ENCODE measurements at regions not wholly inside any gene's neighbourhood (a gene's known extent, or its start where the extent isn't known, plus 50 kb on each side); places are given as distances from the start of the nearest gene placed in this dataset.

DNA sequence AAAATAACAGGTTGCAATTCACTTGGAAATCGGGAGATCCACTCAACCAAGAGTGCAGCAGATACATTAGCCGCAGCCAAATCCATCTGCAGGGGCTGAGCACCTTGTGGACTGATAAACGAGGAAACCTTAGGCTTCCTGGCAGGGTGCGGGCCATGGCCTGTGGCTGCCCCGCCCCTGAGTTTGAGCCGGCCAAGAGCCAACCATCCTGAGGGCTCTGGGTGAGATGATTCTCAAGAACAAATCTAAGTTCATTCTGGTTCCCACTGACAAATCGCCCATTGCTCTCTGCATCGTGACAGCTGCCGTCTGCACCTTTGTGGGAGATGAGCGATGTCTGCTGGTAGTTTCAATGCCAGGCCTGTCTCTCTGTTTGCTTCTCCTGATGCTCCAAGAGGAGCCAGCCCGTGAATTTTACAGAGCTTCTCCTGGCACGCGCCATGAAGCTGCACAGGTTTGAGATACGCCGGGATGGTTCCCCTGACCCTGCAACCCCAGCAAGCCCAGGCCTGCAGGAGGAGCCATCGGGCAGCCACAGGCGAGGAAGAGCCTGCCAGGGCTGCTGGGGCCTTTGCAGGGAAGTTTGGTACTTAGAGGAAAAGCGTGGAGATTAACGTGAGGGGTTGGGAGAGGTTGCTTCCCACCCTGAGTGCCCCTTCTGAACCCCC is 154.0 kb downstream of the OLFM1 start:
- no peaks in the 10 kb centered on the region for H3K36me3 ChIP-seq (ENCODE audit: insufficient read depth, low read length)
- H3F3A ChIP-seq (ENCODE audit: low read depth): no peaks in the 10 kb centered on the region
- H3K9me2 ChIP-seq (replicated peaks; ENCODE audit: low read depth, low read length): no peaks in the 10 kb centered on the region
- no peaks in the 10 kb centered on the region for H3K79me2 ChIP-seq (ENCODE audit: insufficient read depth, low read length)
- H3K9ac ChIP-seq (ENCODE audit: low read depth, low read length, poor library complexity, severe bottlenecking): no peak overlapping the region
- no peak overlapping the region for H2AFZ ChIP-seq (ENCODE audit: low read length)
- no peaks in the 10 kb centered on the region for H4K20me1 ChIP-seq (ENCODE audit: insufficient read depth, low read length, poor library complexity, severe bottlenecking)
- TF ChIP-seq, protein P1, sequence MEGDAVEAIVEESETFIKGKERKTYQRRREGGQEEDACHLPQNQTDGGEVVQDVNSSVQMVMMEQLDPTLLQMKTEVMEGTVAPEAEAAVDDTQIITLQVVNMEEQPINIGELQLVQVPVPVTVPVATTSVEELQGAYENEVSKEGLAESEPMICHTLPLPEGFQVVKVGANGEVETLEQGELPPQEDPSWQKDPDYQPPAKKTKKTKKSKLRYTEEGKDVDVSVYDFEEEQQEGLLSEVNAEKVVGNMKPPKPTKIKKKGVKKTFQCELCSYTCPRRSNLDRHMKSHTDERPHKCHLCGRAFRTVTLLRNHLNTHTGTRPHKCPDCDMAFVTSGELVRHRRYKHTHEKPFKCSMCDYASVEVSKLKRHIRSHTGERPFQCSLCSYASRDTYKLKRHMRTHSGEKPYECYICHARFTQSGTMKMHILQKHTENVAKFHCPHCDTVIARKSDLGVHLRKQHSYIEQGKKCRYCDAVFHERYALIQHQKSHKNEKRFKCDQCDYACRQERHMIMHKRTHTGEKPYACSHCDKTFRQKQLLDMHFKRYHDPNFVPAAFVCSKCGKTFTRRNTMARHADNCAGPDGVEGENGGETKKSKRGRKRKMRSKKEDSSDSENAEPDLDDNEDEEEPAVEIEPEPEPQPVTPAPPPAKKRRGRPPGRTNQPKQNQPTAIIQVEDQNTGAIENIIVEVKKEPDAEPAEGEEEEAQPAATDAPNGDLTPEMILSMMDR (conservative IDR thresholded peaks at IDR 0.05; ENCODE audit: low read length): peak; percentile 42
- TF ChIP-seq EZH2phosphoT487 (IDR thresholded peaks at IDR 0.05; ENCODE audit: borderline replicate concordance): no peak
- H3K4me2 ChIP-seq (ENCODE audit: low read depth, low read length, poor library complexity, severe bottlenecking): no peak overlapping the region
- H3K27me3 ChIP-seq (ENCODE audit: insufficient read depth, low read length, poor library complexity, severe bottlenecking): no peaks in the 10 kb centered on the region
- no peak overlapping the region for H3K4me3 ChIP-seq (ENCODE audit: low read length, poor library complexity, severe bottlenecking)
- H3K9me3 ChIP-seq (ENCODE audit: insufficient read depth, low read depth, low read length): no peaks in the 10 kb centered on the region
- peaks cover 21% of the 10 kb centered on the region for H3K4me1 ChIP-seq (ENCODE audit: insufficient read depth, low read length, poor library complexity, severe bottlenecking)

DNA sequence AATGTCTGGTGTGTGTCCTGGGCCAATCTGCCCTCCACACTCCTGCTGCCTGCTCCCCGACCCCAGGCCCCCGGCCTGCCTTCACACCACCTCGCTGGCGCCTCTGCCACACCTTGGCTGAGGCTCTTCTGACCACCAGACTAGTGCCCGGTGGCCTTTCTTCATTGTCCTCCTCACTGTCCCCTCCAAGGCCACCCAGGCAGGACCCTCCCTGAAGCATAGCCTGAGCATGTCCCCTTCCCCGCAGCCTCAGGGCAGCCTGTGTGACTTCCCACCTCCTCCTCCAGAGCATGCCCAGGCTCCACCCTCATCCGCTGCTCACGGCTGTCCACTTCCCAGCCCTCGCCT is 154.6 kb downstream of the OLFM1 start:
- no peaks in the 10 kb centered on the region for H3F3A ChIP-seq (ENCODE audit: low read depth)
- no peak overlapping the region for H3K9ac ChIP-seq (ENCODE audit: low read depth, low read length, poor library complexity, severe bottlenecking)
- H3K36me3 ChIP-seq (ENCODE audit: insufficient read depth, low read length): no peaks in the 10 kb centered on the region
- no peak overlapping the region for H3K4me3 ChIP-seq (ENCODE audit: low read length, poor library complexity, severe bottlenecking)
- H3K79me2 ChIP-seq (ENCODE audit: insufficient read depth, low read length): no peaks in the 10 kb centered on the region
- peaks cover 21% of the 10 kb centered on the region for H3K4me1 ChIP-seq (ENCODE audit: insufficient read depth, low read length, poor library complexity, severe bottlenecking)
- H3K4me2 ChIP-seq (ENCODE audit: low read depth, low read length, poor library complexity, severe bottlenecking): no peak overlapping the region
- H3K9me2 ChIP-seq (replicated peaks; ENCODE audit: low read depth, low read length): no peaks in the 10 kb centered on the region
- H2AFZ ChIP-seq (ENCODE audit: low read length): no peak overlapping the region
- TF ChIP-seq, protein P1 (conservative IDR thresholded peaks at IDR 0.05; ENCODE audit: low read length): no peak
- no peak for TF ChIP-seq EZH2phosphoT487 (IDR thresholded peaks at IDR 0.05; ENCODE audit: borderline replicate concordance)
- no peaks in the 10 kb centered on the region for H4K20me1 ChIP-seq (ENCODE audit: insufficient read depth, low read length, poor library complexity, severe bottlenecking)
- no peaks in the 10 kb centered on the region for H3K9me3 ChIP-seq (ENCODE audit: insufficient read depth, low read depth, low read length)
- no peaks in the 10 kb centered on the region for H3K27me3 ChIP-seq (ENCODE audit: insufficient read depth, low read length, poor library complexity, severe bottlenecking)

GRCh38 chr9:135242406-135242805 is 154.9 kb downstream of the OLFM1 start:
- H3F3A ChIP-seq (ENCODE audit: low read depth): no peaks in the 10 kb centered on the region
- H3K9me3 ChIP-seq (ENCODE audit: insufficient read depth, low read depth, low read length): no peaks in the 10 kb centered on the region
- no peak overlapping the region for H3K9ac ChIP-seq (ENCODE audit: low read depth, low read length, poor library complexity, severe bottlenecking)
- no peaks in the 10 kb centered on the region for H3K9me2 ChIP-seq (replicated peaks; ENCODE audit: low read depth, low read length)
- H3K4me2 ChIP-seq (ENCODE audit: low read depth, low read length, poor library complexity, severe bottlenecking): no peak overlapping the region
- no peaks in the 10 kb centered on the region for H3K79me2 ChIP-seq (ENCODE audit: insufficient read depth, low read length)
- peaks cover 21% of the 10 kb centered on the region for H3K4me1 ChIP-seq (ENCODE audit: insufficient read depth, low read length, poor library complexity, severe bottlenecking)
- H3K4me3 ChIP-seq (ENCODE audit: low read length, poor library complexity, severe bottlenecking): no peak overlapping the region
- H3K36me3 ChIP-seq (ENCODE audit: insufficient read depth, low read length): no peaks in the 10 kb centered on the region
- no peaks in the 10 kb centered on the region for H3K27me3 ChIP-seq (ENCODE audit: insufficient read depth, low read length, poor library complexity, severe bottlenecking)
- H2AFZ ChIP-seq (ENCODE audit: low read length): no peak overlapping the region
- TF ChIP-seq, protein P1 (conservative IDR thresholded peaks at IDR 0.05; ENCODE audit: low read length): no peak
- no peak for TF ChIP-seq EZH2phosphoT487 (IDR thresholded peaks at IDR 0.05; ENCODE audit: borderline replicate concordance)
- H4K20me1 ChIP-seq (ENCODE audit: insufficient read depth, low read length, poor library complexity, severe bottlenecking): no peaks in the 10 kb centered on the region

Measured in Loucy (cell line).